K562 (cell line): ENCODE measurements at regions not wholly inside any gene's neighbourhood (a gene's known extent, or its start where the extent isn't known, plus 50 kb on each side); places are given as distances from the start of the nearest gene placed in this dataset.

Experiments
- KAT2B ChIP-seq: IDR thresholded peaks from one replicate; pipeline ENCODE4 v1.6.1; 2012; ENCODE audit warnings: low read depth, mild to moderate bottlenecking, control low read depth, inconsistent platforms, low read length, moderate library complexity
- LCOR ChIP-seq: sonication (generic); formaldehyde crosslinking; IDR thresholded peaks from 2 replicates; pipeline ENCODE4 v1.8.0; 2022; ENCODE audit warnings: mild to moderate bottlenecking, missing genetic modification reagents
- NFYB ChIP-seq: IDR thresholded peaks from 2 replicates; pipeline ENCODE4 v1.6.1; 2011; ENCODE audit warnings: mild to moderate bottlenecking, moderate library complexity; ENCODE audit not compliant: insufficient read length; ENCODE audit errors: extremely low read depth
- PHTF2 ChIP-seq: fragments of 250-450 bp; sonication (Bioruptor Pico); IDR thresholded peaks from 2 replicates; pipeline ENCODE4 v1.5.0; 2021; ENCODE audit warnings: mild to moderate bottlenecking
- RBM25 ChIP-seq: fragments of 200-400 bp; formaldehyde crosslinking; IDR thresholded peaks from 2 replicates; pipeline ENCODE4 v1.6.1; 2018; ENCODE audit warnings: low read length, low read depth, moderate library complexity; ENCODE audit not compliant: severe bottlenecking
- SIN3B ChIP-seq: fragments of 450-650 bp; IDR thresholded peaks from 2 replicates; pipeline ENCODE4 v1.6.1; 2017; ENCODE audit warnings: low read depth, mild to moderate bottlenecking, moderate library complexity
- SREBF1 ChIP-seq: fragments of 150-350 bp; IDR thresholded peaks from 2 replicates; pipeline ENCODE4 v1.6.1; 2014; ENCODE audit warnings: antibody characterized with exemption, low read depth, low read length, borderline replicate concordance
- TARDBP ChIP-seq: fragments of 450-650 bp; IDR thresholded peaks from 2 replicates; pipeline ENCODE4 v1.6.1; 2016
- ZNF140 ChIP-seq: fragments of 250-450 bp; sonication (Bioruptor Pico); IDR thresholded peaks from 2 replicates; pipeline ENCODE4 v1.8.0; 2021; ENCODE audit warnings: moderate library complexity, mild to moderate bottlenecking, inconsistent platforms
- TF ChIP-seq, protein P1 (sequence below): fragments of 150-350 bp; conservative IDR thresholded peaks from 2 replicates; pipeline ENCODE4 v1.6.1; 2014; ENCODE audit warnings: low read length
- TF ChIP-seq, protein P2 (sequence below): fragments of 250-450 bp; sonication (Bioruptor Pico); IDR thresholded peaks from 2 replicates; pipeline ENCODE4 v1.5.1; 2021; ENCODE audit warnings: mild to moderate bottlenecking
- TF ChIP-seq, protein P3 (sequence below): fragments of 450-650 bp; IDR thresholded peaks from 2 replicates; pipeline ENCODE4 v1.6.1; 2016
- TF ChIP-seq, protein P4 (sequence below): sonication (generic); formaldehyde crosslinking; IDR thresholded peaks from 2 replicates; pipeline ENCODE4 v1.8.0; 2022; ENCODE audit warnings: mild to moderate bottlenecking, missing genetic modification reagents

DNA sequence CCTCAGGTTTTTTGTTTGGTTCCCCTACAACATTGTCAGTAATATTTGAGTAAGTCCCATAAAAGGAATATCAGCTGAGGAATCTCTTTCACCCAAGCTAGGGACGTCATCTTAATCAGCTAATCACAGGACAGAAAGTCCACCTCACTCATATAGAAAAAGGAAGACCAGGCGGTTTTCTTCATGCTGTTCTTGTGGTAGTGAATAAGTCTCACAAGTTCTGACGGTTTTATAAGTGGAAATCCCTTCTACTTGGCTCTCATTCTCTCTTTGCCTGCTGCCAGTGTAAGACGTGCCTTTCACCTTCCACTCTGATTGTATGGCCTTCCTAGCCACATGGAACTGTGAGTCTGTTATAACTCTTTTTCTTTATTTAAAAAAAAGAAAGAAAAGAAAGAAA is 308.1 kb upstream of the PFKP start (continued):
- TF ChIP-seq, protein P1, sequence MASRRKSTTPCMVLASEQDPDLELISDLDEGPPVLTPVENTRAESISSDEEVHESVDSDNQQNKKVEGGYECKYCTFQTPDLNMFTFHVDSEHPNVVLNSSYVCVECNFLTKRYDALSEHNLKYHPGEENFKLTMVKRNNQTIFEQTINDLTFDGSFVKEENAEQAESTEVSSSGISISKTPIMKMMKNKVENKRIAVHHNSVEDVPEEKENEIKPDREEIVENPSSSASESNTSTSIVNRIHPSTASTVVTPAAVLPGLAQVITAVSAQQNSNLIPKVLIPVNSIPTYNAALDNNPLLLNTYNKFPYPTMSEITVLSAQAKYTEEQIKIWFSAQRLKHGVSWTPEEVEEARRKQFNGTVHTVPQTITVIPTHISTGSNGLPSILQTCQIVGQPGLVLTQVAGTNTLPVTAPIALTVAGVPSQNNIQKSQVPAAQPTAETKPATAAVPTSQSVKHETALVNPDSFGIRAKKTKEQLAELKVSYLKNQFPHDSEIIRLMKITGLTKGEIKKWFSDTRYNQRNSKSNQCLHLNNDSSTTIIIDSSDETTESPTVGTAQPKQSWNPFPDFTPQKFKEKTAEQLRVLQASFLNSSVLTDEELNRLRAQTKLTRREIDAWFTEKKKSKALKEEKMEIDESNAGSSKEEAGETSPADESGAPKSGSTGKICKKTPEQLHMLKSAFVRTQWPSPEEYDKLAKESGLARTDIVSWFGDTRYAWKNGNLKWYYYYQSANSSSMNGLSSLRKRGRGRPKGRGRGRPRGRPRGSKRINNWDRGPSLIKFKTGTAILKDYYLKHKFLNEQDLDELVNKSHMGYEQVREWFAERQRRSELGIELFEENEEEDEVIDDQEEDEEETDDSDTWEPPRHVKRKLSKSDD, result no peak
- TF ChIP-seq NFYB (no peak), RBM25 (no peak), LCOR (no peak), SREBF1 (no peak), PHTF2 (no peak), TARDBP (no peak), SIN3B (no peak), KAT2B (no peak), ZNF140 (no peak)
- TF ChIP-seq, protein P2, sequence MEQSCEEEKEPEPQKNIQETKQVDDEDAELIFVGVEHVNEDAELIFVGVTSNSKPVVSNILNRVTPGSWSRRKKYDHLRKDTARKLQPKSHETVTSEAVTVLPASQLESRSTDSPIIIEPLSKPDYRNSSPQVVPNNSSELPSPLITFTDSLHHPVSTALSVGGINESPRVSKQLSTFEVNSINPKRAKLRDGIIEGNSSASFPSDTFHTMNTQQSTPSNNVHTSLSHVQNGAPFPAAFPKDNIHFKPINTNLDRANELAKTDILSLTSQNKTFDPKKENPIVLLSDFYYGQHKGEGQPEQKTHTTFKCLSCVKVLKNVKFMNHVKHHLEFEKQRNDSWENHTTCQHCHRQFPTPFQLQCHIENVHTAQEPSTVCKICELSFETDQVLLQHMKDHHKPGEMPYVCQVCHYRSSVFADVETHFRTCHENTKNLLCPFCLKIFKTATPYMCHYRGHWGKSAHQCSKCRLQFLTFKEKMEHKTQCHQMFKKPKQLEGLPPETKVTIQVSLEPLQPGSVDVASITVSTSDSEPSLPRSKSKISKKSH (CRISPR knock-in tag), result no peak
- TF ChIP-seq, protein P3, sequence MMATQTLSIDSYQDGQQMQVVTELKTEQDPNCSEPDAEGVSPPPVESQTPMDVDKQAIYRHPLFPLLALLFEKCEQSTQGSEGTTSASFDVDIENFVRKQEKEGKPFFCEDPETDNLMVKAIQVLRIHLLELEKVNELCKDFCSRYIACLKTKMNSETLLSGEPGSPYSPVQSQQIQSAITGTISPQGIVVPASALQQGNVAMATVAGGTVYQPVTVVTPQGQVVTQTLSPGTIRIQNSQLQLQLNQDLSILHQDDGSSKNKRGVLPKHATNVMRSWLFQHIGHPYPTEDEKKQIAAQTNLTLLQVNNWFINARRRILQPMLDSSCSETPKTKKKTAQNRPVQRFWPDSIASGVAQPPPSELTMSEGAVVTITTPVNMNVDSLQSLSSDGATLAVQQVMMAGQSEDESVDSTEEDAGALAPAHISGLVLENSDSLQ, result no peak
- TF ChIP-seq, protein P4, sequence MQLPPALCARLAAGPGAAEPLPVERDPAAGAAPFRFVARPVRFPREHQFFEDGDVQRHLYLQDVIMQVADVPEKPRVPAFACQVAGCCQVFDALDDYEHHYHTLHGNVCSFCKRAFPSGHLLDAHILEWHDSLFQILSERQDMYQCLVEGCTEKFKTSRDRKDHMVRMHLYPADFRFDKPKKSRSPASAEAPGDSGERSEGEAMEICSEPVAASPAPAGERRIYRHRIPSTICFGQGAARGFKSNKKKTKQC (CRISPR knock-in tag), result no peak
